IMR-90 (cell line): ENCODE measurements at regions not wholly inside any gene's neighbourhood (a gene's known extent, or its start where the extent isn't known, plus 50 kb on each side); places are given as distances from the start of the nearest gene placed in this dataset.
A peak's percentile ranks its signal among the peaks of the same experiment; 100 is the strongest.

Experiments used
- ATAC-seq: fragments of 200-7000 bp; cut with Tn5 transposase; 2 replicates; pipeline ENCODE4 v1.9.1; 2020; ENCODE audit warnings: low read depth, mild to moderate bottlenecking, moderate library complexity
- BruUV-seq: library from RNA; stranded (reverse); fragments of 400-500 nt; replicated peaks from 2 replicates; lab custom pipeline; 2021; lab: Mats Ljungman, UMichigan
- CTCF ChIA-PET: fragments of 300-600 bp; formaldehyde crosslinking; extraction: SDS; loops from one replicate; lab custom pipeline; 2021; ENCODE audit warnings: antibody characterized with exemption; lab: Yijun Ruan, JAX
- POLR2A ChIA-PET: fragments of 300-600 bp; sonication (Branson Sonifier 250); formaldehyde crosslinking; loops from one replicate; lab custom pipeline; 2022; ENCODE audit warnings: antibody characterized with exemption; ENCODE audit not compliant: unreplicated experiment; lab: Charles Lee
- DNase-seq: peaks from one replicate; pipeline ENCODE4 v3.0.0; 2013
- H2AFZ ChIP-seq: replicated peaks from 2 replicates; pipeline ENCODE3; 2013; ENCODE audit warnings: low read length, mild to moderate bottlenecking; ENCODE audit not compliant: poor library complexity
- H2AK5ac ChIP-seq: 2 replicates; pipeline ENCODE4 v1.6.1; 2013; ENCODE audit warnings: low read depth, low read length, inconsistent platforms
- H2AK9ac ChIP-seq: replicated peaks from 2 replicates; pipeline ENCODE3; 2013; ENCODE audit warnings: mild to moderate bottlenecking, low read depth, low read length, moderate library complexity; ENCODE audit not compliant: poor library complexity
- H2BK120ac ChIP-seq: 2 replicates; pipeline ENCODE4 v1.6.1; 2013; ENCODE audit warnings: low read depth, low read length, inconsistent platforms
- H2BK15ac ChIP-seq: 3 replicates; pipeline ENCODE4 v1.6.1; 2013; ENCODE audit warnings: low read depth, low read length, inconsistent platforms
- H2BK20ac ChIP-seq: 2 replicates; pipeline ENCODE4 v1.6.1; 2013; ENCODE audit warnings: low read depth, mild to moderate bottlenecking, inconsistent platforms, low read length, moderate library complexity
- H2BK5ac ChIP-seq: 2 replicates; pipeline ENCODE4 v1.6.1; 2013; ENCODE audit warnings: mild to moderate bottlenecking, low read depth, low read length, inconsistent platforms; ENCODE audit not compliant: poor library complexity, severe bottlenecking
- H3K14ac ChIP-seq: replicated peaks from 2 replicates; pipeline ENCODE4 v1.6.1; 2013; ENCODE audit warnings: low read depth, low read length, inconsistent platforms
- H3K18ac ChIP-seq: 2 replicates; pipeline ENCODE4 v1.6.1; 2013; ENCODE audit warnings: low read depth, low read length, control low read depth
- H3K23ac ChIP-seq: 2 replicates; pipeline ENCODE4 v1.6.1; 2013; ENCODE audit warnings: low read depth, low read length, inconsistent platforms
- H3K27ac ChIP-seq: 2 replicates; pipeline ENCODE4 v1.5.1; 2013; ENCODE audit warnings: mild to moderate bottlenecking, control low read depth, low read length; ENCODE audit not compliant: insufficient read depth
- H3K27me3 ChIP-seq: 2 replicates; pipeline ENCODE4 v1.6.1; 2013; ENCODE audit warnings: low read length; ENCODE audit not compliant: control insufficient read depth, insufficient read depth
- H3K36me3 ChIP-seq: 2 replicates; pipeline ENCODE4 v1.6.1; 2013; ENCODE audit warnings: low read length, mixed read lengths; ENCODE audit not compliant: control insufficient read depth, insufficient read depth
- H3K4ac ChIP-seq: 2 replicates; pipeline ENCODE4 v1.6.1; 2013; ENCODE audit warnings: low read depth, low read length, inconsistent platforms
- H3K4me1 ChIP-seq: 2 replicates; pipeline ENCODE4 v1.6.1; 2013; ENCODE audit warnings: low read length, mixed read lengths; ENCODE audit not compliant: control insufficient read depth, insufficient read depth
- H3K4me2 ChIP-seq: 2 replicates; pipeline ENCODE4 v1.6.1; 2013; ENCODE audit warnings: low read depth, mild to moderate bottlenecking, control low read depth, low read length, moderate library complexity
- H3K4me3 ChIP-seq: 2 replicates; pipeline ENCODE4 v1.5.1; 2013; ENCODE audit warnings: low read depth, mild to moderate bottlenecking, control low read depth, low read length, moderate library complexity; ENCODE audit not compliant: insufficient read depth
- H3K56ac ChIP-seq: 2 replicates; pipeline ENCODE4 v1.6.1; 2013; ENCODE audit warnings: low read length, inconsistent platforms; ENCODE audit not compliant: insufficient read depth; ENCODE audit errors: extremely low read depth
- H3K79me1 ChIP-seq, 2 experiments: 2 replicates each; pipeline ENCODE4 v1.6.1; 2013; ENCODE audit warnings: low read length in 2 of 2, inconsistent platforms in 1 of 2, low read depth in 1 of 2
- H3K9ac ChIP-seq: 2 replicates; pipeline ENCODE4 v1.6.1; 2013; ENCODE audit warnings: low read depth, low read length, control low read depth
- H3K9me1 ChIP-seq: 2 replicates; pipeline ENCODE4 v1.6.1; 2013; ENCODE audit warnings: low read length, inconsistent platforms; ENCODE audit not compliant: insufficient read depth
- H3K9me3 ChIP-seq: 2 replicates; pipeline ENCODE4 v1.6.1; 2013; ENCODE audit warnings: low read length; ENCODE audit not compliant: control insufficient read depth, insufficient read depth
- H4K20me1 ChIP-seq: 2 replicates; pipeline ENCODE4 v1.6.1; 2013; ENCODE audit warnings: low read length, inconsistent platforms; ENCODE audit not compliant: insufficient read depth
- H4K5ac ChIP-seq: 2 replicates; pipeline ENCODE4 v1.6.1; 2013; ENCODE audit warnings: mild to moderate bottlenecking, low read depth, low read length, control low read depth
- H4K8ac ChIP-seq, 2 experiments: 2 replicates each; pipeline ENCODE4 v1.6.1; 2013; ENCODE audit warnings: low read depth in 2 of 2, low read length in 2 of 2, control low read depth in 1 of 2, inconsistent platforms in 1 of 2
- H4K91ac ChIP-seq: 2 replicates; pipeline ENCODE4 v1.6.1; 2013; ENCODE audit warnings: low read depth, low read length, inconsistent platforms; ENCODE audit not compliant: insufficient read depth
- BHLHE40 ChIP-seq: fragments of 150-350 bp; IDR thresholded peaks from 2 replicates; pipeline ENCODE4 v1.6.1; 2016; ENCODE audit warnings: mild to moderate bottlenecking, low read depth, low read length
- CEBPB ChIP-seq: IDR thresholded peaks from 2 replicates; pipeline ENCODE4 v1.6.1; 2012; ENCODE audit warnings: low read depth, low read length, improper control_type of control experiment
- CHD1 ChIP-seq: IDR thresholded peaks from 2 replicates; pipeline ENCODE4 v1.6.1; 2012; ENCODE audit warnings: low read depth, low read length, improper control_type of control experiment
- CTCF ChIP-seq: conservative IDR thresholded peaks from 2 replicates; pipeline ENCODE4 v1.5.1; 2012; ENCODE audit warnings: mild to moderate bottlenecking, low read depth, low read length, improper control_type of control experiment
- ELK1 ChIP-seq: fragments of 150-350 bp; IDR thresholded peaks from 2 replicates; pipeline ENCODE4 v1.6.1; 2016; ENCODE audit warnings: low read depth, mild to moderate bottlenecking, low read length, moderate library complexity, borderline replicate concordance
- FOS ChIP-seq: fragments of 150-350 bp; IDR thresholded peaks from 2 replicates; pipeline ENCODE4 v1.6.1; 2016; ENCODE audit warnings: low read depth, low read length
- MAFK ChIP-seq: IDR thresholded peaks from 2 replicates; pipeline ENCODE4 v1.6.1; 2012; ENCODE audit warnings: low read depth, low read length, improper control_type of control experiment
- MAZ ChIP-seq: IDR thresholded peaks from 2 replicates; pipeline ENCODE4 v1.6.1; 2012; ENCODE audit warnings: low read depth, mild to moderate bottlenecking, low read length, improper control_type of control experiment, moderate library complexity, borderline replicate concordance
- MXI1 ChIP-seq: IDR thresholded peaks from 2 replicates; pipeline ENCODE4 v1.6.1; 2012; ENCODE audit warnings: low read depth, mild to moderate bottlenecking, low read length, moderate library complexity, borderline replicate concordance
- NFE2L2 ChIP-seq: fragments of 150-350 bp; IDR thresholded peaks from 2 replicates; pipeline ENCODE4 v1.6.1; 2016; ENCODE audit warnings: low read depth, mild to moderate bottlenecking, low read length
- POLR2A ChIP-seq: IDR thresholded peaks from 2 replicates; pipeline ENCODE4 v1.6.1; 2012; ENCODE audit warnings: mild to moderate bottlenecking, low read depth, low read length
- RAD21 ChIP-seq: IDR thresholded peaks from 2 replicates; pipeline ENCODE4 v1.6.1; 2012; ENCODE audit warnings: low read length, improper control_type of control experiment
- RCOR1 ChIP-seq: IDR thresholded peaks from 2 replicates; pipeline ENCODE4 v1.6.1; 2012; ENCODE audit warnings: mild to moderate bottlenecking, low read length, improper control_type of control experiment; ENCODE audit not compliant: insufficient replicate concordance
- RFX5 ChIP-seq: IDR thresholded peaks from 2 replicates; pipeline ENCODE4 v1.8.0; 2012; ENCODE audit warnings: low read depth, mild to moderate bottlenecking, low read length, moderate library complexity
- SMC3 ChIP-seq: fragments of 150-350 bp; IDR thresholded peaks from 2 replicates; pipeline ENCODE4 v1.6.1; 2016; ENCODE audit warnings: low read depth, mild to moderate bottlenecking, antibody characterized with exemption, low read length, moderate library complexity
- WGBS, 2 experiments: methylation state at CpG; one replicate each; pipeline versions ENCODE4 v1.1.5 to v1.1.7; 2013; ENCODE audit warnings: missing lambda C conversion rate in 2 of 2; ENCODE audit not compliant: insufficient read length in 1 of 2; ENCODE audit errors: extremely low coverage in 2 of 2; 5-methylcytosine and 5-hydroxymethylcytosine counted together
- dilution Hi-C: fragments of 300-500 bp; cut with HindIII; formaldehyde crosslinking; loops from one replicate; pipeline ENCODE4 v1.14.3; 2018; ENCODE audit warnings: low sequenced_read_pairs; ENCODE audit not compliant: unreplicated experiment
- in situ Hi-C: fragments of 300-500 bp; cut with MboI; formaldehyde crosslinking; loops from 3 replicates; pipeline ENCODE4 v1.14.3; 2019; ENCODE audit warnings: low sequenced_read_pairs, inconsistent platforms, mixed read lengths
- intact Hi-C: fragments of 100-400 bp; cut with micrococcal nuclease; formaldehyde crosslinking; loops from 2 replicates; pipeline ENCODE4 v1.10.0; 2022
- TF ChIP-seq, protein P1 (sequence below): fragments of 150-350 bp; IDR thresholded peaks from 2 replicates; pipeline ENCODE4 v1.6.1; 2017; ENCODE audit warnings: mild to moderate bottlenecking, antibody characterized with exemption, low read length, low read depth

DNA sequence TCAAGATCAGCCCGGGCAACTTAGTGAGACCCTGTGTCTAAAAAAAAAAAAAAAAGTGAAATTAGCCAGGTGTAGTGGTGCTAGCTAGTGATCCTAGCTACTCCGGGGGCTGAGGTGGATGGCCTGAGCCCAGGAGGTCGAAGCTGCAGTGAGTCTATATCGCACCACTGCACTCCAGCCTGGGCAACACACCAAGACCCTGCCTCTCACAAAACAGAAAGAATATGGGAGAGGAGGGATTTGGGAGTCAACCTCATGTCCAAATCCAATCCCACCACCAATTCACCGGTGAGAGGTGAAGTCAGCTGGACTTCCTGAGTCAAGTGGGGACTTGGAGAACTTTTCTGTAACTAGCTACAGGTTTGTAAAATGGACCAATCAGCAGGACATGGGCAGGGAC, 80.5 kb upstream of the MFGE8 start:
- CTCF ChIA-PET: interaction anchor here (1.0 to 2.7 kb wide), 1 partner anchor 89 kb away, joined by 3 to 6 read pairs; no protein-coding TSS in a partner anchor
- no TSS peak for BruUV-seq

More for the DNA sequence above, 80.5 kb upstream of the MFGE8 start:
- no peak overlapping the region; the same call in 1 of the 2 replicates for H2AK5ac ChIP-seq
- H4K8ac ChIP-seq: no peak overlapping the region
- dilution Hi-C loops: no loop called here
- no peak overlapping the region for H3K9ac ChIP-seq
- H2BK20ac ChIP-seq: peak overlapping the region; percentile 29; the same call in 1 of the 2 replicates
- DNase-seq (no peak), ATAC-seq (no peak)
- peak overlapping the region; percentile 19; the same call in 1 of the 2 replicates for H3K23ac ChIP-seq
- H3K27me3 ChIP-seq: no peaks in the 10 kb centered on the region
- TF ChIP-seq RCOR1 (no peak), SMC3 (no peak), POLR2A (no peak), RFX5 (no peak), BHLHE40 (no peak), FOS (no peak), MAFK (no peak), ELK1 (no peak), CTCF (no peak), RAD21 (no peak), CHD1 (no peak), CEBPB (no peak), MXI1 (no peak), NFE2L2 (no peak), MAZ (no peak)
- TF ChIP-seq, protein P1, sequence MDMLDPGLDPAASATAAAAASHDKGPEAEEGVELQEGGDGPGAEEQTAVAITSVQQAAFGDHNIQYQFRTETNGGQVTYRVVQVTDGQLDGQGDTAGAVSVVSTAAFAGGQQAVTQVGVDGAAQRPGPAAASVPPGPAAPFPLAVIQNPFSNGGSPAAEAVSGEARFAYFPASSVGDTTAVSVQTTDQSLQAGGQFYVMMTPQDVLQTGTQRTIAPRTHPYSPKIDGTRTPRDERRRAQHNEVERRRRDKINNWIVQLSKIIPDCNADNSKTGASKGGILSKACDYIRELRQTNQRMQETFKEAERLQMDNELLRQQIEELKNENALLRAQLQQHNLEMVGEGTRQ: no peak
- H3K14ac ChIP-seq: no peak overlapping the region
- 0 out of 2 replicates have a peak, but pooled peaks cover 4% of the 10 kb centered on the region for H3K9me1 ChIP-seq
- no CpG with 5 or more reads among the region's 5 CpGs for WGBS, 2 experiments
- no peak overlapping the region for H2AFZ ChIP-seq
- H3K4me1 ChIP-seq: peaks cover 14% of the 10 kb centered on the region
- no peak overlapping the region for H2AK9ac ChIP-seq
- H3K56ac ChIP-seq: no peak overlapping the region
- H2BK120ac ChIP-seq: peak overlapping the region; percentile 25
- H2BK5ac ChIP-seq: no peak overlapping the region
- H3K18ac ChIP-seq: no peak overlapping the region
- H4K5ac ChIP-seq: no peak overlapping the region
- in situ Hi-C loops: no loop called here
- POLR2A ChIA-PET: no interaction called here
- H3K36me3 ChIP-seq: no peaks in the 10 kb centered on the region
- H3K4me2 ChIP-seq: no peak overlapping the region
- intact Hi-C loops: no loop called here
- H3K4me3 ChIP-seq: no peak overlapping the region
- peak overlapping the region; percentile 82; the same call in 1 of the 3 replicates for H2BK15ac ChIP-seq
- H3K4ac ChIP-seq: peak overlapping the region; percentile 69
- peaks cover 0 to 2% of the 10 kb centered on the region in 2 experiments; a peak in 1 of 4 replicates for H3K79me1 ChIP-seq
- H3K27ac ChIP-seq: no peak overlapping the region
- peak overlapping the region; percentile 0 for H4K91ac ChIP-seq
- H4K20me1 ChIP-seq: no peaks in the 10 kb centered on the region
- no peaks in the 10 kb centered on the region for H3K9me3 ChIP-seq
